A673 (cell line): ENCODE measurements at regions not wholly inside any gene's neighbourhood (a gene's known extent, or its start where the extent isn't known, plus 50 kb on each side); places are given as distances from the start of the nearest gene placed in this dataset.

Experiments used
- EZH2 ChIP-seq: fragments of 200-600 bp; sonication (generic); IDR thresholded peaks from 2 replicates; pipeline ENCODE4 v1.6.1; 2017; ENCODE audit warnings: borderline replicate concordance, low read depth, mild to moderate bottlenecking, mixed read lengths, antibody characterized with exemption, low read length; ENCODE audit not compliant: poor library complexity, severe bottlenecking
- TF ChIP-seq, protein P1 (sequence below): fragments of 300-800, 200-600 bp; sonication (generic); conservative IDR thresholded peaks from 2 replicates; pipeline ENCODE4 v1.5.1; 2017; ENCODE audit warnings: low read depth, mild to moderate bottlenecking, antibody characterized with exemption, low read length, moderate library complexity, mixed read lengths

DNA sequence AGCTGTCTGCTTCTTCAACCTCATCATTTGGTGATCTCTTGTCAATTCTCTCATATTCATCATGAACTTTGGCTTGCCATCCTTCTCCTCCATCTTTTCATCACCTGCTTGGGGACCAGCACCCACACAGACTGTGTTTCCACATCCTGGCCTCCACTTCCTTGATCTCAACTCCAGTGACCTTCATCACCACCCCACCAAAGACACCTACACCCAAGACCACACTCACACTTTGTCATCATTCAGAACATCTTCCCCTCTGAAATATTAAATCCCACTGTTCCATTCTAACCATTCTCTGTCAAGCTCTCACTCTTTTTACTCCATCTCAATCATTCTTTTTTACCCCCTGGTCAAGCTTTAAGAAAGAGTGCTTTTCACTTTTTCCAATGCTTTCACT lies 115.5 kb upstream of the VAV3 start:
- TF ChIP-seq, protein P1, sequence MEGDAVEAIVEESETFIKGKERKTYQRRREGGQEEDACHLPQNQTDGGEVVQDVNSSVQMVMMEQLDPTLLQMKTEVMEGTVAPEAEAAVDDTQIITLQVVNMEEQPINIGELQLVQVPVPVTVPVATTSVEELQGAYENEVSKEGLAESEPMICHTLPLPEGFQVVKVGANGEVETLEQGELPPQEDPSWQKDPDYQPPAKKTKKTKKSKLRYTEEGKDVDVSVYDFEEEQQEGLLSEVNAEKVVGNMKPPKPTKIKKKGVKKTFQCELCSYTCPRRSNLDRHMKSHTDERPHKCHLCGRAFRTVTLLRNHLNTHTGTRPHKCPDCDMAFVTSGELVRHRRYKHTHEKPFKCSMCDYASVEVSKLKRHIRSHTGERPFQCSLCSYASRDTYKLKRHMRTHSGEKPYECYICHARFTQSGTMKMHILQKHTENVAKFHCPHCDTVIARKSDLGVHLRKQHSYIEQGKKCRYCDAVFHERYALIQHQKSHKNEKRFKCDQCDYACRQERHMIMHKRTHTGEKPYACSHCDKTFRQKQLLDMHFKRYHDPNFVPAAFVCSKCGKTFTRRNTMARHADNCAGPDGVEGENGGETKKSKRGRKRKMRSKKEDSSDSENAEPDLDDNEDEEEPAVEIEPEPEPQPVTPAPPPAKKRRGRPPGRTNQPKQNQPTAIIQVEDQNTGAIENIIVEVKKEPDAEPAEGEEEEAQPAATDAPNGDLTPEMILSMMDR: no peak
- no peak for TF ChIP-seq EZH2
